GM12891 (cell line): ENCODE measurements at regions not wholly inside any gene's neighbourhood (a gene's known extent, or its start where the extent isn't known, plus 50 kb on each side); places are given as distances from the start of the nearest gene placed in this dataset.

ENCODE experiments used
- POLR2A ChIP-seq: IDR thresholded peaks from 2 replicates; pipeline ENCODE4 v1.6.1; 2011; ENCODE audit warnings: low read depth, low read length, control low read depth
- POLR2AphosphoS5 ChIP-seq: IDR thresholded peaks from 2 replicates; pipeline ENCODE4 v1.6.1; 2011; ENCODE audit warnings: low read depth, low read length, control low read depth
- SPI1 ChIP-seq: IDR thresholded peaks from 2 replicates; pipeline ENCODE4 v1.6.1; 2011; ENCODE audit warnings: low read depth, low read length, control low read depth
- TAF1 ChIP-seq: IDR thresholded peaks from 2 replicates; pipeline ENCODE4 v1.6.1; 2011; ENCODE audit warnings: low read depth, low read length, control low read depth

GRCh38 chr6:156121973-156122372 is 655.2 kb upstream of the ARID1B start:
- TF ChIP-seq POLR2AphosphoS5 (no peak), POLR2A (no peak), SPI1 (no peak), TAF1 (no peak)
